Mesenchymal stem cell (in vitro differentiated cells and primary cell): ENCODE measurements at regions not wholly inside any gene's neighbourhood (a gene's known extent, or its start where the extent isn't known, plus 50 kb on each side); places are given as distances from the start of the nearest gene placed in this dataset.
"Not testable (repeated sequence)": the region's sequence is repeated elsewhere in the genome, so short reads cannot be mapped to it uniquely, and the experiment has no call there.

Experiments used
- DNase-seq: peaks from one replicate; pipeline ENCODE4 v3.0.0-alpha.2; 2013
- H2AFZ ChIP-seq: one replicate; pipeline ENCODE4 v1.6.1; 2013; ENCODE audit warnings: low read depth, mild to moderate bottlenecking, control low read depth, inconsistent platforms, low read length, moderate library complexity
- H2AK5ac ChIP-seq: 2 replicates; pipeline ENCODE4 v1.6.1; 2013; ENCODE audit warnings: low read length, moderate library complexity, mild to moderate bottlenecking, inconsistent platforms; ENCODE audit not compliant: severe bottlenecking
- H2BK120ac ChIP-seq: one replicate; pipeline ENCODE4 v1.6.1; 2013; ENCODE audit warnings: low read depth, mild to moderate bottlenecking, inconsistent platforms, low read length, moderate library complexity
- H2BK12ac ChIP-seq, 2 experiments: one replicate each; pipeline ENCODE4 v1.6.1; 2013; ENCODE audit warnings: inconsistent platforms in 2 of 2, low read length in 2 of 2, mild to moderate bottlenecking in 2 of 2, moderate library complexity in 2 of 2, control low read depth in 1 of 2
- H2BK15ac ChIP-seq: one replicate; pipeline ENCODE4 v1.6.1; 2013; ENCODE audit warnings: mild to moderate bottlenecking, low read depth, inconsistent platforms; ENCODE audit not compliant: poor library complexity, severe bottlenecking
- H2BK5ac ChIP-seq: 2 replicates; pipeline ENCODE4 v1.6.1; 2013; ENCODE audit warnings: low read depth, mild to moderate bottlenecking, low read length, control low read depth, inconsistent platforms; ENCODE audit not compliant: poor library complexity, severe bottlenecking
- H3K14ac ChIP-seq, 2 experiments: one replicate each; pipeline ENCODE4 v1.6.1; 2013; ENCODE audit warnings: inconsistent platforms in 2 of 2, low read length in 2 of 2, control low read depth in 1 of 2, mild to moderate bottlenecking in 1 of 2, moderate library complexity in 1 of 2
- H3K18ac ChIP-seq, 2 experiments: one replicate each; pipeline ENCODE4 v1.6.1; 2013; ENCODE audit warnings: inconsistent platforms in 2 of 2, low read length in 2 of 2, control low read depth in 1 of 2, low read depth in 1 of 2, mild to moderate bottlenecking in 1 of 2
- H3K23ac ChIP-seq, 2 experiments: one replicate each; pipeline ENCODE4 v1.6.1; 2013; ENCODE audit warnings: inconsistent platforms in 2 of 2, low read length in 2 of 2, mild to moderate bottlenecking in 2 of 2, moderate library complexity in 2 of 2, control low read depth in 1 of 2
- H3K27ac ChIP-seq: 2 replicates; pipeline ENCODE4 v1.5.1; 2013; ENCODE audit warnings: mild to moderate bottlenecking, moderate library complexity, low read length, control low read depth, inconsistent platforms; ENCODE audit not compliant: poor library complexity, severe bottlenecking
- H3K27me3 ChIP-seq, 2 experiments: 2 replicates each; pipeline versions ENCODE4 v1.6.1 to v1.7.0; 2013; ENCODE audit warnings: low read length in 2 of 2, mild to moderate bottlenecking in 2 of 2, moderate library complexity in 2 of 2, control low read depth in 1 of 2, inconsistent platforms in 1 of 2; ENCODE audit not compliant: control insufficient read depth in 1 of 2, insufficient read depth in 1 of 2
- H3K36me3 ChIP-seq, 2 experiments: 2 replicates each; pipeline versions ENCODE4 v1.6.1 to v1.7.0; 2013; ENCODE audit warnings: low read length in 2 of 2, control low read depth in 1 of 2, inconsistent platforms in 1 of 2, low read depth in 1 of 2, mild to moderate bottlenecking in 1 of 2; ENCODE audit not compliant: insufficient read depth in 2 of 2, control insufficient read depth in 1 of 2
- H3K4ac ChIP-seq, 2 experiments: one replicate each; pipeline ENCODE4 v1.6.1; 2013; ENCODE audit warnings: inconsistent platforms in 2 of 2, low read length in 2 of 2, mild to moderate bottlenecking in 2 of 2, moderate library complexity in 2 of 2, control low read depth in 1 of 2, low read depth in 1 of 2
- H3K4me1 ChIP-seq: 2 replicates; pipeline ENCODE4 v1.6.1; 2013; ENCODE audit warnings: low read depth, low read length, control low read depth; ENCODE audit not compliant: control insufficient read depth, insufficient read depth
- H3K4me2 ChIP-seq: 2 replicates; pipeline ENCODE4 v1.6.1; 2013; ENCODE audit warnings: low read length, mild to moderate bottlenecking, inconsistent platforms; ENCODE audit not compliant: poor library complexity, severe bottlenecking
- H3K4me3 ChIP-seq, 2 experiments: 2 replicates each; pipeline versions ENCODE4 v1.5.1 to v1.7.0; 2013; ENCODE audit warnings: low read length in 2 of 2, mild to moderate bottlenecking in 2 of 2, control low read depth in 1 of 2, low read depth in 1 of 2; ENCODE audit not compliant: insufficient read depth in 1 of 2
- H3K79me1 ChIP-seq: replicated peaks from 2 replicates; pipeline ENCODE4 v1.6.1; 2013; ENCODE audit warnings: mild to moderate bottlenecking, control low read depth, low read length, inconsistent platforms; ENCODE audit not compliant: poor library complexity, severe bottlenecking
- H3K9ac ChIP-seq: 2 replicates; pipeline ENCODE4 v1.7.0; 2013; ENCODE audit warnings: mild to moderate bottlenecking, low read length, moderate library complexity
- H3K9me3 ChIP-seq: 2 replicates; pipeline ENCODE4 v1.7.0; 2013; ENCODE audit warnings: mild to moderate bottlenecking, low read length; ENCODE audit not compliant: control insufficient read depth
- H4K8ac ChIP-seq: one replicate; pipeline ENCODE4 v1.6.1; 2013; ENCODE audit warnings: inconsistent platforms, mild to moderate bottlenecking, low read length, moderate library complexity
- H4K91ac ChIP-seq: one replicate; pipeline ENCODE4 v1.6.1; 2013; ENCODE audit warnings: mild to moderate bottlenecking, low read length, inconsistent platforms
- WGBS: methylation state at CpG from one replicate; pipeline ENCODE4 v1.1.7; 2013; ENCODE audit warnings: mixed read lengths; 5-methylcytosine and 5-hydroxymethylcytosine counted together

- no CpG with 5 or more reads among the region's 1 CpG for WGBS
Observed at GRCh38 chrX:55867708-55868107, 150.2 kb downstream of the RRAGB start.

GRCh38 chrX:55874807-55875206 lies 157.3 kb downstream of the RRAGB start:
- Histone ChIP-seq H4K8ac (no peak overlapping the region), H3K14ac (no peak overlapping the region), H4K91ac (no peak overlapping the region), H2BK120ac (no peak overlapping the region), H3K4me2 (no peak overlapping the region), H2BK15ac (no peak overlapping the region), H3K4me3 (no peak overlapping the region), H3K79me1 (no peaks in the 10 kb centered on the region), H3K27me3 (no peaks in the 10 kb centered on the region), H3K36me3 (no peaks in the 10 kb centered on the region), H2AK5ac (no peak overlapping the region), H3K9me3 (no peaks in the 10 kb centered on the region), H3K18ac (no peak overlapping the region), H2BK5ac (no peak overlapping the region), H3K23ac (no peak overlapping the region), H3K4me1 (no peaks in the 10 kb centered on the region), H2AFZ (no peak overlapping the region), H3K9ac (no peak overlapping the region), H3K4ac (no peak overlapping the region), H3K27ac (no peak overlapping the region), H2BK12ac (no peak overlapping the region)
- DNase-seq = no peak

More at GRCh38 chrX:55867708-55868107, 150.2 kb downstream of the RRAGB start:
- Histone ChIP-seq H4K8ac (no peak overlapping the region), H3K9me3 (no peaks in the 10 kb centered on the region), H3K27ac (no peak overlapping the region), H3K4me3 (no peak overlapping the region), H3K23ac (no peak overlapping the region), H2BK15ac (no peak overlapping the region), H3K9ac (no peak overlapping the region), H3K27me3 (no peaks in the 10 kb centered on the region), H2BK120ac (no peak overlapping the region), H2AFZ (no peak overlapping the region), H3K18ac (no peak overlapping the region), H3K4me1 (no peaks in the 10 kb centered on the region), H3K4me2 (no peak overlapping the region), H4K91ac (no peak overlapping the region), H3K79me1 (no peaks in the 10 kb centered on the region), H2BK12ac (no peak overlapping the region), H3K14ac (no peak overlapping the region), H2AK5ac (no peak overlapping the region), H2BK5ac (no peak overlapping the region), H3K4ac (no peak overlapping the region), H3K36me3 (no peaks in the 10 kb centered on the region)
- DNase-seq = no peak

GRCh38 chrX:55883541-55883940 lies 166.0 kb downstream of the RRAGB start:
- not testable (repeated sequence) for H2AFZ ChIP-seq, DNase-seq, H3K27me3 ChIP-seq, H3K36me3 ChIP-seq, H3K4me3 ChIP-seq, H3K4me1 ChIP-seq, H3K14ac ChIP-seq, H3K23ac ChIP-seq, H4K91ac ChIP-seq, H4K8ac ChIP-seq, H3K4ac ChIP-seq, H2BK120ac ChIP-seq, H3K9ac ChIP-seq, H2BK5ac ChIP-seq, H2AK5ac ChIP-seq, H2BK15ac ChIP-seq, H3K18ac ChIP-seq, H3K9me3 ChIP-seq, H3K79me1 ChIP-seq, H2BK12ac ChIP-seq, H3K4me2 ChIP-seq, H3K27ac ChIP-seq
- 100% methylated on average over 1 of the region's 4 CpGs for WGBS

DNA sequence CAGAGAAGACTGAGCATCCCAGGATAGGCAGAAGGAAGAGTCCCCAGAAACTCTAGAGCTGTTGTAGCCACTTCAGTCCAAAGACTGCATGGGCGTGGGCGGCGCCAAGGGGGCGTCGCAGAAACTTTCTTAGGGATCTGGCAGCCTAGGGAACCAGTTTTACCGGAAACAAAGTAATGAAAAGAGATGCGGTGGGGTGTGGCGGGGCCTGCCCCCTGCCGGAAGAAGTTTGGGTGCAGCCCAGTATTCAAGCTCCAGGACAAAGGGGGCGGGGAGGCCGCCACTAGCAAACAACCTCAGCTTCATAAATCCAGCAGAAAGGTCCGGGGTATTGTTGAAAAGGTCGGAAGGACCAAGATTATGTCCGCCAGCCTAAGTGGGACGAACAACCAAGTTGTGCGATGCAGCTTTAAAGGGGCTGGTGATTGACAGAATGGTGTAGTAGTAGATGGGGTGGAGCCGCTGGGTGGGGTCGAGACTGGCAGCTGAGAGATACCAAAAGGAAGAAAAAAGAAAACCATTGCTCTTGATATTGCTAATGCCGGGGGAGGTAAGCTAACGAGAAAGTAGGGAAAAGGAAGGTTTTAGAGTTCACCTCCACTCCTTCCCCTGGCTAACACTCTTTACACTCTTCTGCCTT lies 190.5 kb downstream of the RRAGB start:
- H3K23ac ChIP-seq = no peak overlapping the region
- H3K4me1 ChIP-seq = no peaks in the 10 kb centered on the region
- H3K4me3 ChIP-seq = peak overlapping the region; percentile 56 to 80
- H3K14ac ChIP-seq = no peak overlapping the region
- no peak overlapping the region for H3K4ac ChIP-seq
- H3K18ac ChIP-seq = peak overlapping the region; percentile 52 to 54
- H3K4me2 ChIP-seq = peak overlapping the region; percentile 68
- peaks cover 0 to 5% of the 10 kb centered on the region in 2 experiments for H3K27me3 ChIP-seq
- no peaks in the 10 kb centered on the region for H3K79me1 ChIP-seq
- no peaks in the 10 kb centered on the region for H3K9me3 ChIP-seq
- H2BK120ac ChIP-seq = no peak overlapping the region
- H3K9ac ChIP-seq = peak overlapping the region; percentile 78
- WGBS = 4% methylated on average over 13 of the region's 20 CpGs
- no peak overlapping the region for H4K8ac ChIP-seq
- H2BK5ac ChIP-seq = no peak overlapping the region
- H2BK12ac ChIP-seq = no peak overlapping the region
- peak; percentile 61 for DNase-seq
- no peaks in the 10 kb centered on the region for H3K36me3 ChIP-seq
- no peak overlapping the region for H2AK5ac ChIP-seq
- peak overlapping the region; percentile 65 for H3K27ac ChIP-seq
- H2AFZ ChIP-seq = peak overlapping the region; percentile 77
- H4K91ac ChIP-seq = no peak overlapping the region
- H2BK15ac ChIP-seq = no peak overlapping the region
